HAP-1 (cell line): ENCODE measurements at regions not wholly inside any gene's neighbourhood (a gene's known extent, or its start where the extent isn't known, plus 50 kb on each side); places are given as distances from the start of the nearest gene placed in this dataset.

Experiments
- DNase-seq, 2 experiments: peaks; one replicate each; pipeline ENCODE4 v3.0.0-alpha.2; 2016 to 2020; ENCODE audit warnings: low spot score in 2 of 2
- H3K27me3 ChIP-seq: fragments of 250-450 bp; sonication (Bioruptor Pico); 2 replicates; pipeline ENCODE4 v1.5.1; 2020; ENCODE audit warnings: low read depth, mild to moderate bottlenecking, moderate library complexity
- H3K36me3 ChIP-seq: fragments of 250-450 bp; sonication (Bioruptor Pico); replicated peaks from 2 replicates; pipeline ENCODE4 v1.5.1; 2020; ENCODE audit warnings: mild to moderate bottlenecking
- H3K4me1 ChIP-seq: fragments of 250-450 bp; sonication (Bioruptor Pico); 2 replicates; pipeline ENCODE4 v1.5.1; 2020; ENCODE audit warnings: mild to moderate bottlenecking
- H3K4me3 ChIP-seq: fragments of 250-450 bp; sonication (Bioruptor Pico); 2 replicates; pipeline ENCODE4 v1.5.1; 2020; ENCODE audit warnings: mild to moderate bottlenecking, moderate library complexity
- H3K9me3 ChIP-seq: fragments of 250-450 bp; sonication (Bioruptor Pico); 2 replicates; pipeline ENCODE4 v1.5.1; 2020; ENCODE audit warnings: mild to moderate bottlenecking, moderate library complexity
- in situ Hi-C: fragments of 300-500 bp; cut with MboI; formaldehyde crosslinking; loops from 3 replicates; pipeline ENCODE4 v1.14.3; 2020; ENCODE audit warnings: low sequenced_read_pairs, inconsistent platforms, mixed read lengths

DNA sequence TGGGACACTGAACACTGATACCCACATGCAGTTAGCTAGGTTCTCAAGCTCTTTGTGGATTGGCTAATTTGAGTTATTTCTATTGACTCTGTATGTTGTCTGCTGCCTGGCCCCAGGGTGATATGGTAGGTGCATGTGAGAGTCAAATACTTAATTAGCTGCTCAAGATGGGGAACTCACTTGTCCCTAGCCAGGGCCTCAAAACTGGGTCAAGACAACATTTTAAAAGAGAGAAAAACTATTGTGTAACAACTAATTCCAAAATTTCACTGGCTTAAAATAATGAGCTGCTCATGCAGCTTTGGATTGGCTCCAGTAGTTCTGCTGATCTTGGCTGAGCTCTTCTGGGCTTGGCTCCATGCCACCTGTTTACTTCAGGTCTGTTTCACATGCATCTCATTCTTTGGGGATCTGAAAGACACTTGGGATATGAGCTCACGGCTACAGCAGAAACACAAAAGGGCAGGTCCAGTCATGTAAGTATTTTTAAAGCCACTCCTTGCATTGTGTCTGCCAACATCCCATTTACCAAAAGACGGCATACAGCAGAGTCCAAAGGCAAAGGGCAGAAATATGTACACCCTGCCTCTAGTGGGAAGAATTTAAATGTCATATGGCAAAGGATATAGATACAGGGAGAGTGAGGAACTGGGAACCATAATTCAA lies 716.8 kb downstream of the SUCLG1 start:
- H3K4me3 ChIP-seq = no peak overlapping the region
- no peaks in the 10 kb centered on the region for H3K4me1 ChIP-seq
- H3K36me3 ChIP-seq = no peaks in the 10 kb centered on the region
- no peaks in the 10 kb centered on the region for H3K27me3 ChIP-seq
- in situ Hi-C loops = no loop called here
- no peaks in the 10 kb centered on the region for H3K9me3 ChIP-seq
- no peak for DNase-seq

DNA sequence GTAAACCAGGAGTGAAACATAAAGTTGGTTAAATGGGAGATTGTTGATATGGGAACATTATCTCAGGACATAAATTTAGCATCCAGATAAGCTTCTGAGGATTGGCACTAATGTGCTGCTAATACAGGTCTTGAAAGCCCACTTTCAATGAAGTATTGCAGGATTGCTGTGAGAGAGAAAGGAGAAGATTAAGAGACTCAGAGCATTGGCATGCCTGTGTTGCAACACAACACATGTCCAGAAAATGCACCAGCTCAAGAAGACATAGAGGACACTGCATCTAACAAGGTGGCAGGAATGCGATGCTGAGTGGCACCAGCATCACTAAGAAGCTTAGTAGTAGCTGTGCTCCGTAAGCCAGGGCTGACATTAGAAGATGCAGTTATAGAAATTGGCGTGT lies 728.9 kb downstream of the SUCLG1 start:
- in situ Hi-C loops = no loop called here
- DNase-seq = no peak

DNA sequence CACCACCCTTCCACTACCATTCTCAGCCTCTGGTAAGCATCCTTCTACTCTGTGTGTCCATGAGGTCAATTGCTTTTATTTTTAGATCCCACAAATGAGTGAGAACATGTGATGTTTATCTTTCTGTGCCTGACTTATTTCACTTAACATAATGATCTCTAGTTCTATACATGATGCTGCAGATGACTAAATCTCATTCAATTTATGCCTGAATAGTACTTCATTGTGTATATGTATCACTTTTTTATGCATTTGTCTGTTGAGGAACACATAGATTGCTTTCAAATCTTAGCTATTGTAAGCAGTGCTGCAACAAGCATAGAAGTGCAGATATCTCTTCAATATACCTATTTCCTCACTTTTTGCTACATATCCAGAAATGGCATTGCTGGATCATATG lies 733.3 kb downstream of the SUCLG1 start:
- Histone ChIP-seq H3K4me3 (no peak overlapping the region), H3K36me3 (no peaks in the 10 kb centered on the region), H3K9me3 (no peaks in the 10 kb centered on the region), H3K4me1 (no peaks in the 10 kb centered on the region), H3K27me3 (no peaks in the 10 kb centered on the region)
- in situ Hi-C loops = no loop called here
- no peak for DNase-seq

More for the DNA sequence above, 728.9 kb downstream of the SUCLG1 start:
- no peaks in the 10 kb centered on the region for H3K27me3 ChIP-seq
- H3K36me3 ChIP-seq = no peaks in the 10 kb centered on the region
- H3K4me3 ChIP-seq = no peak overlapping the region
- no peaks in the 10 kb centered on the region for H3K4me1 ChIP-seq
- H3K9me3 ChIP-seq = no peaks in the 10 kb centered on the region

DNA sequence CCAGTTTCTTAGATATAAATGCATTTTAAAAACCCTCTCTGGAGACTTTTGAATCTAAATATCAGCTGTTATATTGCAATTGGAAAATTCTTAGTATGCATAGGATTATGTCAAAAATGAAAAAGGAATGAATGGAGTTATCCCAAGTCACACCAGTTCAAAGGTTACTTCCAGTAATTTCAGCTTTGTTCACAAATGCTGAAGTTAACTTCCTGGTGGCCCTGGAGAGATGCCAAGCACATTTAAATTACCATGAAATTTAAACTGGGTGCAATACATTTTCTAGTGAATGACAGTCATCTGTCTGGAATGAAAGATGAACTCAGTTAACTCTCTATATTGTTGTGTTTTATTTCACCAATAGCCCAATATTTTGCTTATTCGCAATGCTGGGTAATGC lies 753.9 kb downstream of the SUCLG1 start:
- DNase-seq = no peak
- H3K27me3 ChIP-seq = no peaks in the 10 kb centered on the region
- H3K36me3 ChIP-seq = no peaks in the 10 kb centered on the region
- in situ Hi-C loops = no loop called here
- H3K9me3 ChIP-seq = no peaks in the 10 kb centered on the region
- H3K4me3 ChIP-seq = no peak overlapping the region
- H3K4me1 ChIP-seq = peaks cover 9% of the 10 kb centered on the region

DNA sequence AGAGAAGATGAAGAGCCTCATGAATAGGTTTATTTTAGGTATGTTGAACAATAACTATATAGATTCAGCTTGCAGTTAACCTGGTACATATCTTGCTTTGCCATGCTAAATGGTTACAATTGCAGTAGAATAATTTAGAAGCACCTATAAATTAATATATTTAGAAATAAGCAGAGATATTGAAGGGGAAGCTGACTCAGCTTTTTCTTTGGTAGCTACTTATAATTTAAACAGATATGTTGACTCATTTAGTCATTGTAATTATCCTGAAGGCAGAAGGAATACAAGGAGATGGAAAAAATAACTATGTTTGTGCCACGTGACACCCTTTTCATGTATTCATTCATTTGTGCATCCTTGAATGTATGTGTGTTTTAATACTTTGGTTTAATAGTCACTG lies 755.5 kb downstream of the SUCLG1 start:
- no peaks in the 10 kb centered on the region for H3K9me3 ChIP-seq
- no peak for DNase-seq
- in situ Hi-C loops = no loop called here

DNA sequence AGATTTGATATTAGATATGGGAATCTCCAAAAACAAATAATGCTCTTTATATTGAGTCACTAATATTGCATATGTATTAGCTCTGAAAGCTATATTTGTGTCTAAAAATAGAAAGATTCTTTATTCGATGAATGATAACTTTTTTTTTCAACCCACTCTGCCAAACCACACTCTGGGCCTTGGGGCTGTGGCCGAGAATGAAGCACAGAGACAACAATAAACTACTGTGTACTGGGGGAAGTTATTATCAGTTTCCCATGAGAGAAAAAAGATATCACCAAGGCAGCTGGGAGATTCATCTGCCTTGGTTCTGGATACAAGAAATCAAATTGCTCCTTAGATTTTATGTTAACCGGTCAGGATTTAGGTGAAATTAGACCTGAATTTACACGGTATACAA lies 762.2 kb downstream of the SUCLG1 start:
- in situ Hi-C loops = no loop called here
- Histone ChIP-seq H3K36me3 (no peaks in the 10 kb centered on the region), H3K4me3 (no peak overlapping the region), H3K27me3 (no peaks in the 10 kb centered on the region; the same call in 1 of the 2 replicates), H3K4me1 (no peaks in the 10 kb centered on the region), H3K9me3 (no peaks in the 10 kb centered on the region)
- DNase-seq = no peak

More for the DNA sequence above, 755.5 kb downstream of the SUCLG1 start:
- Histone ChIP-seq H3K27me3 (no peaks in the 10 kb centered on the region), H3K4me3 (no peak overlapping the region), H3K36me3 (no peaks in the 10 kb centered on the region), H3K4me1 (peaks cover 9% of the 10 kb centered on the region)

DNA sequence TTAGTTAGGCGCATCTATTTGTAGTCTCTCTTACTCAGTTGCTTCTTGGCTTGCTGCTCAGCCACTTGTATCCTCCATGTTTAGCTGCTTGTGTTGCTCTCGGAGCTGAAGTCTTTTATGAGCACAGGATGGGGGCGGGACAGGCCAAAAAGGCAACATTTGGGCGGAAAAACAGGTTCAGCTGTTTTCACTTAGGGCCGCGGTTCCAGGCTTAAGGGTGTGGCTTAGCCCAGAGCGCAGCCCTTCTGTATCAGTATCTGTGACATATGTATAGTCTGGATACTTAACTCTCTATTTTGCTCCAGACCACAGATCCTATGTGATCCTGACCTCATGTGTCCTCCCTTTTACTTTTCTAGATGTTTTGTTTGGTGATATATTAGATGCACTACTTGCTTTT lies 763.5 kb downstream of the SUCLG1 start:
- no peak for DNase-seq
- H3K27me3 ChIP-seq = no peaks in the 10 kb centered on the region; the same call in 1 of the 2 replicates
- H3K36me3 ChIP-seq = no peaks in the 10 kb centered on the region
- H3K9me3 ChIP-seq = no peaks in the 10 kb centered on the region
- H3K4me1 ChIP-seq = no peaks in the 10 kb centered on the region
- H3K4me3 ChIP-seq = no peak overlapping the region
- in situ Hi-C loops = no loop called here

DNA sequence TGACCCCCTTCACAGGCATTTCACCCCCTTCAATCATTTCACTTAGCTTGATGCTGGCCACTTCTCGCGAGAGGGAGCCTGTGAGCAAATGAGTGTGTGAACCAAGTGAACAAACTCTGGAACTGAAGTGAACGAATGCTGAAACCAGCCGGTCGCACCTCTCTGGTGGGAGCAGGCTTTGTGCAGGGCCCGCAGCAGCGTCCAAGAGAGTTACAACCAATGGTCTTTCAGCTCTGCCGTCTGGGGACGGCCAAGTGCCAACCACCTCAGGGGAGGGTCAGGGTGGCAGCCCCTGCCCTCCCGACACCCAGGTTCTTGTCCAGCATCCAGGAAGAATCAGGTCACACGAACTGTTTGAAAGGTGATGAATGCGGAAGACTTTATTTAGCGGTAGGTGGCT lies 764.0 kb downstream of the SUCLG1 start:
- Histone ChIP-seq H3K4me1 (no peaks in the 10 kb centered on the region), H3K4me3 (no peak overlapping the region), H3K9me3 (no peaks in the 10 kb centered on the region), H3K36me3 (no peaks in the 10 kb centered on the region), H3K27me3 (no peaks in the 10 kb centered on the region; the same call in 1 of the 2 replicates)
- in situ Hi-C loops = no loop called here
- DNase-seq = no peak

DNA sequence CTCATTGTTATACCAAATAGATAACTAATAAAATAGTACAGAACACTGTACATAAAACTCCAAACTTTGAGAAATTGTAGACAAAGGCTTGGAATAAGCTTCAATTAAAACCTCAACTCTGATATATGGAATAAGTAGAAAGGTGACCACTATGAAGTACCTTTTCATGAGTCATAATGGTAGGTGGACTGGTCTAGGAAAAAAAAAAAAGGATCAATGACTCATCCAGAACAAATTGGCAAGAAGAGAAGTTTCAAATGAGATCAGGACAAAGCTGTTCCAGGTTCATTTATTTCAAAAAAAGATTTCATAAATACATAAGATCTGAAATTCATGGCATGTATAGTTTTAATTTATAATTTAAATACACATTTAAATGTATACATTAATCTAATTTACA lies 769.7 kb downstream of the SUCLG1 start:
- in situ Hi-C loops = no loop called here
- H3K36me3 ChIP-seq = no peaks in the 10 kb centered on the region
- DNase-seq = no peak
- no peaks in the 10 kb centered on the region; the same call in 1 of the 2 replicates for H3K27me3 ChIP-seq
- H3K9me3 ChIP-seq = no peaks in the 10 kb centered on the region
- H3K4me1 ChIP-seq = peaks cover 17% of the 10 kb centered on the region
- no peak overlapping the region for H3K4me3 ChIP-seq

DNA sequence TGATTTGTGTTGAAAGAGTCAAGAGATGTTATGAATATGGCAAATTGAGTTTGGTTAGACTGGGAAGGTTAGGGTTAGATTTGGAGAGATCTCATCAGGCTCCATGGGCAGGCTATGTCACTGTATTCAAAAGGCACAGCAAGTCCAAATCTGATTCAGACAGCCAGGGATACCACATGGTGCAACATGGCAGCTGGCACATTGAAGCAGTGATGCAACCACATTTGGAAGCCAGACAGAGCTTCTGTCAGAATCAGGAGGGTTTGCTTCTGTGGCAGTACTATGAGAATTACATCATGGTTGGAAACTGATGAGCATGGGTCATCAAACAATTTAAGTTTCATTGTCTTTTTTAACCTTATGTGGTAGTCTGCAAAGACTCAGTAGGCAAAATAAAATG lies 772.2 kb downstream of the SUCLG1 start:
- in situ Hi-C loops = no loop called here
- peaks cover 17% of the 10 kb centered on the region for H3K4me1 ChIP-seq
- no peaks in the 10 kb centered on the region for H3K9me3 ChIP-seq
- no peak for DNase-seq
- no peaks in the 10 kb centered on the region for H3K27me3 ChIP-seq
- H3K4me3 ChIP-seq = no peak overlapping the region
- no peaks in the 10 kb centered on the region for H3K36me3 ChIP-seq

DNA sequence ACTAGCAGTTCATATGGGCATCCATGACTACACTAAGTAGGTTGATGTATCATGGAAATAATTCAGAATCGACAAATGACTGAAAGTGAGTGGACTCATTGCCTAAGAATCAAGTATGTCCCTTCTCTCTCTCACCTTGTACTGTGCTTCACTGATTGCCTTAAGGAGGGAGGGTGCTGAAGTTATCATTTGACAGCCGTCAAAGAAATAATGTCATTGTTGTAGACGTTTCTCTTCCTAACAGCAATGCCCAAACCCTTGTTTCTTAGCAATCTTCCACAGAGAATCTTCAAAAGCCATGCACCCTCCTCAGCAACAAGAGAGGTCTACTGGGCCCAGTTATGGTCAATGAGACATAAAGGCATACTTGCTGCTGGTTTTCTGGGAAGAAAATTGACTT lies 785.0 kb downstream of the SUCLG1 start:
- no peak for DNase-seq
- H3K4me1 ChIP-seq = no peaks in the 10 kb centered on the region
- in situ Hi-C loops = no loop called here
- no peaks in the 10 kb centered on the region for H3K9me3 ChIP-seq
- H3K27me3 ChIP-seq = no peaks in the 10 kb centered on the region
- no peak overlapping the region for H3K4me3 ChIP-seq
- no peaks in the 10 kb centered on the region for H3K36me3 ChIP-seq

DNA sequence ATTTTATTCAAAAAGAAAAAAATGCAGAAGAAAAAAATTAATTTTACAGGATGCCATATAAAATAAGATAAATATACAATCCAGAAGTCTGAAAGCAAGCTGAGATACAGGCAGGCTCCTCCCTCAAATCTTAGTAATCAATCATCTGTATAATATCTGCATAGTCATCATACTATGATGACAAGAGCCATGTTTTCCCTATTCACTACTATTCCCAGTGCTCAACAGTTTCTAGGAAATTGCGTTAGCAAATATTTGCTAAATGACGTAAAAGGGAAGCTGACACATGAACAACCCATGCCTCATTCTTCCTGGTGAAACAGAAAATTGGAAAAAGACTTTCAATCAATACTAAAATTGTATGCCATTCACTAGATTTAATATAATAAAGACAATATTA lies 793.2 kb downstream of the SUCLG1 start:
- H3K27me3 ChIP-seq = no peaks in the 10 kb centered on the region
- H3K36me3 ChIP-seq = no peaks in the 10 kb centered on the region
- in situ Hi-C loops = no loop called here
- H3K9me3 ChIP-seq = no peaks in the 10 kb centered on the region
- DNase-seq = no peak
- no peak overlapping the region for H3K4me3 ChIP-seq
- H3K4me1 ChIP-seq = no peaks in the 10 kb centered on the region

DNA sequence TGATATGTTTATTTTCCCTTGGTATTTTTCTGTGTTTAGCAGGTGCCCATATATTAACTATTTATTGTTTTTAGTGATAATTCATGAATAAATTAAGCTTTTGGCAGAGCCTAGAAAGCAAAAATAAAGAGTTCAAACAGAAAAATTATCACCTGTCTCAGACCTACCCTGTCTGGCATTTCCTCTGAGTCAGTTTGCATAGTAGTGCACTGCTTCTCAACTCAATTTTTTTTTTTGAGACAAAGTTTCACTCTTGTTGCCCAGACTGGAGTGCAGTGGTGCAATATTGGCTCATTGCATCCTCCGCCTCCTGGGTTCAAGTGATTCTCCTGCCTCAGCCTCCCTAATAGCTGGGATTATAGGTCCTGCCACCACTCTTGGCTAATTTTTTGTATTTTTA lies 793.9 kb downstream of the SUCLG1 start:
- in situ Hi-C loops = no loop called here
- DNase-seq = no peak
- H3K36me3 ChIP-seq = no peaks in the 10 kb centered on the region

DNA sequence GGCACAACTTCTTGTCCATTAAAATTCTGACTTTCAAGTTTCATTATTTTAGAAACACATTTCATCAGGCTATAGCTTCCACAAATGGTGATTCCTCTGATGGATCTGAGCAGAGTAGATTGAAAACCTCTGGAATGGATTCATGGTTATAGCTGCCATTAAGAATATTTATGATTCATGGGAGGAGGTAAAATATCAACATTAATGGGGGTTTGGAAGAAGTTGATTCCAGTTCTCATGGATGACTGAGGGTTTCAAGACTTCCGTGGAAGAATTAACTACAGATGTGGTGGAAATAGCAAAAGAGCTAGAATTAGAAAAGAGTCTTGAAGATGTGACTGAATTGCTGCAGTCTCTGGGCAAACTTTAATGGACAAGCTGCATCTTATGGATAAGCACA lies 797.4 kb downstream of the SUCLG1 start:
- H3K27me3 ChIP-seq = no peaks in the 10 kb centered on the region
- no peaks in the 10 kb centered on the region for H3K4me1 ChIP-seq
- H3K9me3 ChIP-seq = no peaks in the 10 kb centered on the region
- no peaks in the 10 kb centered on the region for H3K36me3 ChIP-seq
- in situ Hi-C loops = no loop called here
- no peak for DNase-seq
- H3K4me3 ChIP-seq = no peak overlapping the region

More for the DNA sequence above, 793.9 kb downstream of the SUCLG1 start:
- no peaks in the 10 kb centered on the region for H3K9me3 ChIP-seq
- no peaks in the 10 kb centered on the region for H3K4me1 ChIP-seq
- no peaks in the 10 kb centered on the region for H3K27me3 ChIP-seq
- no peak overlapping the region for H3K4me3 ChIP-seq

DNA sequence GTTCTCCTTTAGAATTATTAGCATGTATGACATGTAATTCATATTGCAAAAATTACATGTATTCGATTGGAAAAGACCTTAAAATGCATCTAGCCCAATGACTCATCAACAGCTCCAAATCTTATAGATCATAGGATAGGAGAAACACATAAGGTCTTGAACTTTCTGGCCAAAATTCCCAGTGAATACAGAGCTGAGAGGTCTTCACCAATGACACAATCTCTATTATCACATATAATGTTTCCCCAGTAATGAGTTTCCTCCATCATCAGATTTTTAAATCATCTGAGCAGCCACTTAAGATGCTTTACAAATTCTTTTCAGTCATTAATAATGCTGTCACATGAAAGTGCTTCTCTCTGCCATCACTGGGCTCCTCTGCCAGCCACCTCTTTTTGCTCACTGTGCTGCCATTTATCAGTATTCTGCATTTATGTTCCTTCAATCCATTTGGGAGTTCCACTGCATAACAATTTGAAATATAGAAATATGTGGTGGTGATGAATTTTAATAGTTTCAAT lies 804.9 kb downstream of the SUCLG1 start:
- no peaks in the 10 kb centered on the region for H3K27me3 ChIP-seq
- in situ Hi-C loops = no loop called here
- no peak for DNase-seq
- H3K4me3 ChIP-seq = no peak overlapping the region
- H3K4me1 ChIP-seq = no peaks in the 10 kb centered on the region
- no peaks in the 10 kb centered on the region for H3K9me3 ChIP-seq
- H3K36me3 ChIP-seq = no peaks in the 10 kb centered on the region
